H1 (cell line): ENCODE measurements at regions not wholly inside any gene's neighbourhood (a gene's known extent, or its start where the extent isn't known, plus 50 kb on each side); places are given as distances from the start of the nearest gene placed in this dataset.

Experiments
- PHF8 ChIP-seq: fragments of 200-600 bp; sonication (generic); conservative IDR thresholded peaks from 2 replicates; pipeline ENCODE4 v1.7.1; 2012; ENCODE audit warnings: low read depth, mild to moderate bottlenecking, inconsistent platforms, low read length, moderate library complexity
- POLR2A ChIP-seq, 2 experiments: IDR thresholded peaks; 1 replicate in 1 of 2; 2 replicates in 1 of 2; pipeline ENCODE4 v1.6.1; 2011; ENCODE audit warnings: low read depth in 2 of 2, low read length in 2 of 2, mild to moderate bottlenecking in 2 of 2; ENCODE audit errors: control extremely low read depth in 1 of 2
- RNF2 ChIP-seq: fragments of 200-900, 300-1000 bp; sonication (generic); IDR thresholded peaks from 2 replicates; pipeline ENCODE4 v1.7.1; 2016; ENCODE audit warnings: borderline replicate concordance, low read depth, mild to moderate bottlenecking, antibody characterized with exemption, low read length; ENCODE audit not compliant: poor library complexity, severe bottlenecking; ENCODE audit errors: missing control alignments
- TAF1 ChIP-seq: IDR thresholded peaks from 2 replicates; pipeline ENCODE4 v1.6.1; 2011; ENCODE audit warnings: mild to moderate bottlenecking, low read depth, low read length

- no peak for TF ChIP-seq RNF2
- no peak for TF ChIP-seq TAF1
- TF ChIP-seq POLR2A (IDR thresholded peaks at IDR 0.05; ENCODE audit: control extremely low read depth in 1 of 2, low read depth in 2 of 2, low read length in 2 of 2) = no peak
- TF ChIP-seq PHF8 = no peak
Measured at GRCh38 chr12:13367973-13368372, 171.4 kb downstream of the EMP1 start (continued).
